ENCODE measurements at regions not wholly inside any gene's neighbourhood (a gene's known extent, or its start where the extent isn't known, plus 50 kb on each side); places are given as distances from the start of the nearest gene placed in this dataset.

GRCh38 chr17:79539944-79540705, 70.7 kb downstream of the RBFOX3 start:
- no peak for DNase-seq

GRCh38 chr17:79538291-79538690, 72.6 kb downstream of the RBFOX3 start:
- no peak for DNase-seq

DNA sequence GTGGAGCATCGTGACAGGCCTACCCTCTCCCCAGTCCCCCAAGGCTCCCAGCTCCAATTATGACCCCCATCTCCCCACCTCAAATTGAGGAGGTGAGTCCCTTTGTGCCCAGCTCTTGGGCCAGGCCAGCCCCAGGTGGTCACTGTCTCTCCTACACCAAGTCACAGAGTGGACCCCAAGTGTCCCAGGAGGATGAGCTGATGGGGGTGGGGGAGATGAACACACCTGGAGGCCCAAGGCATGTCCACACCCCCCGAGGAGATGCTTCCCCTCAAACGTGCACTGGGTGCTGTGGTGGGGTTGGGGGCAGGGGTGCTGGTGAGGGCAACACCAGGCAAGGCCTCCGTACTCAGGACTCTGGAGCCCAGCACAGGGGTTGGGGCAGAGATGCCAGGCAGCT, 73.2 kb downstream of the RBFOX3 start:
- no peak for DNase-seq

DNA sequence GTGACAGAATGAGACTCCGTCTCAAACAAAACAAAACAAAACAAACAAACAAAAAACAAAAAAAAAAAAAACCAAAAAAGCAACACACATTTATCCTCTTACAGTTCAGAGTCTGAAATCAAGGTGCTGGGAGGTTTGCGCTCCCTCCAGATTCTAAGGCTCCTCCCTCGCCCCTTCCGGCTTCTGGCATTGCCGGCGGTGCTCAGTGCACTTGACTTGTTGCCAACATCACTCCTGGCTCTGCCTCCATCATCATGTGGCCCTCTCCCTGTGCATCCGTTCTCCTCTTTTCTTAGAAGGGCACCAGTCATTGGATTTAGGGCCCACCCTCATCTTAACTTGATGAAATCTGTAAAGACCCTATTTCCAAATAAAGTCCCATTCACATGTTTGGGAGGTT, 73.8 kb downstream of the RBFOX3 start:
- no peak for DNase-seq

DNA sequence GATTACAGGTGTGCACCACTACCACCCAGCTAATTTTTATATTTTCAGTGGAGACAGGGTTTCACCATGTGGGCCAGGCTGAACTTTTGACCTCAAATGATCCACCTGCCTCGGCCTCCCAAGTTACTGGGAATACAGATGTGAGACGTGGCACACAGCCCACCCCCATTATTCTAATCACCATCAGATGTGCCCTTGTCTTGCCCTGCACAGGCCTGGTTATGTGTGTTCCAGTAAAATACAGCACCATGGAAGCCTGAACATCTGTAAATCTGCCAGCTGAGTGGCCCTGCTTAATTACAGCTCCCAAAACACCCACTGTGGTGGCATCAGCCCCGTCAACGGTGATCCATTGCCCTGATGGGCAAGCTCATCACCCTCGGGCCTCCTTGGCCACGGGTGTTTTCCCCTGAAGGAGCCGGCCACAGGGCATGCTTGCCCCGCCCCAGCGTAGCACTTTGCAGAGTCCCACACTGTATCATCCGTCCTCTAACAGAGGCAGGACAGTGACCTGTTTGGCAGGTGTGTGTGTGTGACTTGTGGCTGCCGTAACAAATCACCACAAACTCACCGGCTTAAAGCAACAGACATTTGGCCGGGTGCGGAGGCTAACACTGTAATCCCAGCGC, 74.5 kb downstream of the RBFOX3 start:
- DNase-seq: no peak

DNA sequence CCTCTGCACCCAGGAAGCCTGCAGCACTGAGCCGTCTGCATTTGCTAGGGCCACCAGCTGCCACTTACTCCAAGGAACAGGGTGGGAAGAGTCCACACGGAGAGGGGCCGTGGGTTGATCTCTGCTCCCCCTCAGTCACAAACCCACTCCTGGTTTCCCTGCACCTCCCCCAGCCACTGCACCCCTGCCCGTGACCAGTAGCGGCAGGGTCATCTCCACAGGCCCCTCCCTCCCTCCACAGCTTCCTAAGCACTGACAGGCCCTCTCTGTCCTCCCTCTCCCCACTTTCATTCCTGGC, 75.2 kb downstream of the RBFOX3 start:
- no peak for DNase-seq

DNA sequence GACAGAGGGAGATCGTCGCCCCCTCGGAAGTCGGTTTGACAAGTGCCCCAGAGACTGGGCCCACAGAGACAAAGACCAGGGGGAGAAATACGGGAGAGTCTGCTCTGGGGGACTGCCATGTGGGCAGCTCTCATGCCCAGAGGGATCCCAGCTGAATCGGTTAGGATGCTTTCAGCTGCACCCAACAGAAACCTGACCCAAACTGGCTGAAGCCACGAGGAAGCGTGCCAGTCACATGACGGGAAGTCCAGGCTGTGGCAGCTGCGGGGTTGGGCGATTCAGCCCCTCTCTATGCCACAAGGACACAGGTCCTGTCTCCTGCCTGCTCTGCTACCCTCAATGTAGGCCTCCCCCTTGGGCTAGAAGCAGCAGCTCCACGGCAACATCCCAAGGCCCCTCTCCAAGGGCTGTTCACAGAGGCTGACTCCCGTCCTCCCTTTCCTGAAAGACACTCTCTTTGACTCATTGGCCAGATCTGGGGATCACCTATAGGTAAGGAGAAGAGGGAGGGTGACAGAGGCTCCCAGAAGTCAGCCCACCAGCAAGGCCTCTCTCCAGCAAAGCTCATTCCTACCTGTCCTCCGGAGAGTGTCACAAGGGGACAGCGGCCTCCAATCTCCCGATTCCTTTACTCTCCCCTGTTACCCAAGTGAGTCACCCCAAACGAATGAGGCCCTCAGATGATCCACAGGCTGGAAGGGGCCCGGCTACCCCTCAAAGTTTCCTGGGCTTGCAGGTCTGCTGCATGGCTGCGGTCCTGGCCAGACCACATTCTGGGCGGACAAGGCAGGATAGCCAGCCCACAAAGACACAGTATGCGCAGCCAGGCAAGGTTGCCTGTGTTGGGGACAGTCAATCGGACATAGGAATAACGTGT, 75.8 kb downstream of the RBFOX3 start:
- no peak for DNase-seq

DNA sequence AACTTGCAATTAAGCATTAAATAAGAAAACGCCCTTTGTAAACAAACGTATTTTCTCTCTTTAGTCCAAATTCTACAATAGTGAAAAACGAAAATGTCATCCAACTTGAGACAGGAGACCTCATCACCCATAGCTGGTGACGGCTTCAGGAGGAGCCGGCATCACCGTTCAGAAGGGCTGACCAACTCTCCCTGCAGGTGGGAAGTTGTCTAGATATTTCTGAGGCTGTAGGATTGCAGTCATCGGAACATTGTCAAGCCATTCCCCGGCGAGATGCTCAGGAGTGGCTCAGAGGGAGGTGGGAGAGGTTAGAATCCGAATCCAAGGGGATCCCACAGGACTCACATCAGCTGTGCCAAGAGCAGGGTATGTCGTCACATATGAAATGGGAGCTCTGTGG, 76.7 kb downstream of the RBFOX3 start:
- no peak for DNase-seq

DNA sequence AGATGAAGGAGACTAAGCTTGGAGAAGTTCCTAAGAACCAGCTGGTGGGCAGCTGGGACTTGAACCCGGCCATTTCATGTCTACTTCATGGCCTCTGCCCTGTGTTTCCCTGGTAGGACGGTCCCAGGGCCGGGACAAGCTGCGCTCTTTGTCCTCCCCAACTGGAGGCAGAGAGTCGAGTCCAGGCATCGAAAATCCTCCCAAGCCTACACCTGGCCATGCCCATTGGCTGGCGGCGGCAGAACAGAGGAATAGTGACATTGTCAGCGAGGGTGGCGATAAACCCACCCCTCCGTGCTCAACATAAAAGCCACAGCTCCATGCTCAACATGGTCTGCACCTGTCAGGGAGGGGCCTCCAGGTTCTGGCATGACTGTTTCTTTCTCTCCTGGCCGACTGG, 77.7 kb downstream of the RBFOX3 start:
- DNase-seq: no peak

DNA sequence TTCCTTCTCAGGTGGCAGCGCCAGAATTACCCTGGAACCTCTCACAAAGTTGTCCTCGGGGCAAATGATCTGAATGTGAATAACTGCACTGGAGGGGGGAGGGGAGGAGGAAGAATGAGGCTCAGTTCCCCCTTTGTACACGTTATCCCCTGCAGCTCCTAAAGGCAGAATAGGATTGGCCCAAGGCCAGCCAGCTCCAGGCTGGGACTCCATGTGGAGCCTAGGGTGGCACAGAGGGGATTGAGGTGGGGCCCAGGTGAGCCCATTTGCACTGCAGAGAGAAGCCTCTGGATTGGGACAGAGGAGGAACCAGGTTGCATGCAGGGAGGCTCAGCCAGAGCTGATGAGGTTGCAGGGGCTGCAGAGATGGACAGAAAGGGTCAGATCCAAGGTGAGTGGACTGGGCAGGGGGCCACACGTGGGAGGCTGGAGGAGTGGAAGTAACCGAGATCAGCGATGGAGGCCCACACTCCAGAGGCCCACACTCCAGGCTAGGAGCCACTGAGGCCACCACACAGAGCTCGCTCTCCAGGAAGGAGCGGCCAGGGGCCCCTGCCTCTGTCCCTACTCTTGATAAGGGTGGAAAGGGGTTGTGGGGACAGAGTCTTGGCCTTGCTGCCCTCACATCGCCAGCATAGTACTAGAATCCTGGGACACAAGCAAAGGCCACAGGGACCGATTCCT, 78.6 kb downstream of the RBFOX3 start:
- DNase-seq: no peak

- DNase-seq: no peak
Observed at GRCh38 chr17:79531191-79532095, 79.4 kb downstream of the RBFOX3 start.

DNA sequence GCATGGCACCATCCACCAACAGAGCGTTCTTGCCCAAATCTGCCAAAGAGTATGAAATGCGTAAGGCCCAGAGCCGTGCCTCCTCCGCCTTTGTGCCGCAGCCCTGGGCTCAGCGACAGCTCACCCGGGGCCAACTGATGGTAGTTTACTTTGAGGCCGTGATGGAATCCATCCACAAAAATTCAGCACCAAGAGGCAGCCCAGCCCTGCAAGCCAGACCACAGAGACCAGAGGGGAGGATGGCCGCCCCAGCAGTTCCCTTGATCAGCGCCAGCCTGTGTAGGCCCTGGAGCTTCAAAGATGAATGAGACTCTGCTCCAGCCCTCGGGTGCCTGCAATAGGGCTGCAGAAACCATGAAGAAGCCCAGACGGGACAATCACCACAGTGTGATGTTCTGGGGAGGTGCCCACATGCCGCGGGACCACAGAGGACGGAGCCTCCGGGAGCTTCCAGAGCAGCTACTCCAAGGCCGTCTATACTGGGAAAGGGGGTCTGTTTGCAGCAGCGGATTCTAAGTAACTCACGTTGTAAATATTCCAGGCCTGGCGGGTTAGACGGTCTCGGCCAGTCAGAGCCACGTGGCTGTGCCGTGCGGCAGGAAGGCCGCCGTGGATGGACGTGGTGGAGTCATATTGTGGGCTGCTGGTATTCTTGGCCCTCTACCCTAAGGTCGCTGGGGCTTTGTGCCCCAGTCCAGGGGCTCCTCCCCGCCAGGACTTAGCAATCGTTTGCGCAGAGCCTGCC, 80.3 kb downstream of the RBFOX3 start:
- DNase-seq: no peak

DNA sequence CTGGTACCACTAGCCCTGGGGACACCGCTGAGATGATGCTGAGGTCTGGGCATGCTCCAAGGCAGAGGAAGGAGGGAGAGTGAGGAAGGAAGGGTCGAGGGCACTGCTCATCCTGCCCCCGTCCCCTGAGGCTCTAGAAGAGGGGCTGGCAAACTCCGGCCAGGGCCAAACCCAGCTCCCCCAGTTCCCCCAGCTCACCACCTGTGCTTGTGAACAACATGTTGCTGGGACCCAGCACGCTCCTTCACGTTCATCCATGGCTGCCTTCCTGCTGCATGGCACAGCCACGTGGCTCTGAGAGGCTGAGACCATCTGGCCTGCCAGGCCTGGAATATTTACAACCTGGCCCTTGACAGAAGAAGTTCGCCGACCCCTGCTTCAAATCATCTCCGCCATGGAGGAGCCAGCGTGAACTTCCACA, 81.2 kb downstream of the RBFOX3 start:
- DNase-seq: no peak

DNA sequence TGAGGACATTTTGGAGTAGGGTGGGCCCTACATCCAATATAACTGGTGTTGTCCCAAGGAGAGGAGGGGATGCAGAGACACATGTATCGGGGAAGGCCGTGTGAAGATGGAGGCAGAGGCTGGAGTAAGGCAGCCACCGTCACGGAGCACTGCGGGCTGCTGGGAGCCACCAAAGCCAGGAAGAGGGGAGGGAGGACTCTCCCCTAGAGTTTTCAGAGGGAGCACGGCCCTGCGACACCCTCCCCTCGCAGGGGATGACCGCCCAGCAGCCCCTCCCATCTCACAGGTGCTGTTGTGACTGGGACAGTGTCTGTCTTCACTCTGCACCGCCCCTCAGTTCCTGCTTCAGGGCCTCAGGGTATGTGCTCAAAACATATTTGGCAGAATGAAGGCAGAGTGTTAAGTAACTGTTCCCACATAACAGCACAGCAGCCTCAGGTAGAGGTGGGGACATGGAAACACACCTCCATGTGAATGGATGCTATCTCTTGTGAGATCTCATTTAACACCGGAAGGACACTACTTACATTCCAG, 82.2 kb downstream of the RBFOX3 start:
- DNase-seq: no peak

DNA sequence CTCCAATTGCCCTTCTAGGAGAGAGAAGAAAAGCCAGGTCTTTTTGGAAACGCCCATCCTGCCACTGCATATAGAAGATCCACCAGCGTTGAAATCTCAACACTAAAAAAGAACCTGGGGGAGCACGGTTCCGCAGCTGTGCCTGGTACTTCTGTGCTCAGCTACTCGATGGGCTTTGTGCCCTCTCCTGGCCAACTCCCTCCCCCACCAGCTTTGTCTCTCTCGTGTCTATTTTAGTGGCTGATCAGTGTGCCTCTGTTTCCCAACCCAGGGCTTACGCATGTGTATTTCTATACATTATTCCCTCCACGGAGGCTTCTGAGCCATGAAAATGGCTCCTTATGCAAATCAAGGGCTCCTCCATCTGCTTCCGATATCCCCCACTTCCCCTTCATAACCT, 83.5 kb downstream of the RBFOX3 start:
- no peak for DNase-seq

GRCh38 chr17:79525793-79526677, 84.8 kb downstream of the RBFOX3 start:
- no peak for DNase-seq

DNA sequence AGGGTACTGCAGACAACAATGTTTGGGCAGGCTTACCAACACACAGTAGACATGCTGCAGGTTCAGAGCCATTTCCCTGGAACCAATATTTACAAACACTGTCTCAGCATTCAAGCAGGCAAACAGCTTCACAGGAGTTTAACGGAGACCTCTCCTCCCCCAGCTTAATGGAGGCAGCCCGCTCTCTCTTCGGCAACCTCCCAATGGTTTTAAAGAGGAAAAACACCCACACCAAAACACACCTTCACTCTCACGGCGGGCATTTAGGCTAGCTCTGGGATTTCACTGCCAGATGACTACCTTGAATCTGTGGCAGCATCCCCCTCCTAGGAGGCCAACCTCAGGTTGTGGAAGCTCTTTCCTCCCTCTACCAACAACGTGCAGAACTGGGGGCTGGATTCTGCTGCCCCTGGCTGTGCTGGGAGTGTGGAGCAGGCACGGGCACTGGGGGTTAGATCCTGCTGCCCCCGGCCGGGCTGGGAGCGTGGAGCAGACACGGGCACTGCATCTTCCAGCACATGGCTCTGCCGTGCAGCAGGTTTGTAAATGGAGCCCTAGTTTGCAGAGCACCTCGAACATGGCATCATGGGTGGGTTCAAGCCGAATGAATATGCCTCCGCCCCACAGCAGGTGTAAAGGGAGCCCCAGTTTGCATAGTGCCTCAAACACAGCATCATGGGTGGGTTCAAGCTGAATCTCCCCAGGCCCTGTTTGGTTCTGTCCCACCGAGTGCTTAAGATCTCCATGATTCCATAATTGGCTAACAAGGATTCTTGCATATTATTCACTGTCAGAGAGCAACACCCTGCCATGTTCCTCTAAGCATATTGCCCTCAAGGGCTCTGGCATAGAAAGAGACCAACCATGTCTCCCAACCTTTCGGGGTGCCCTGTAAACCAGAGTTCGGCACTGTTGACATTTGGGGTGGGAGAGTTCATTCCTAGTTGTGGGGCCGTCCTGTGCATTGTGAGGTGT, 86.4 kb downstream of the RBFOX3 start:
- no peak for DNase-seq

DNA sequence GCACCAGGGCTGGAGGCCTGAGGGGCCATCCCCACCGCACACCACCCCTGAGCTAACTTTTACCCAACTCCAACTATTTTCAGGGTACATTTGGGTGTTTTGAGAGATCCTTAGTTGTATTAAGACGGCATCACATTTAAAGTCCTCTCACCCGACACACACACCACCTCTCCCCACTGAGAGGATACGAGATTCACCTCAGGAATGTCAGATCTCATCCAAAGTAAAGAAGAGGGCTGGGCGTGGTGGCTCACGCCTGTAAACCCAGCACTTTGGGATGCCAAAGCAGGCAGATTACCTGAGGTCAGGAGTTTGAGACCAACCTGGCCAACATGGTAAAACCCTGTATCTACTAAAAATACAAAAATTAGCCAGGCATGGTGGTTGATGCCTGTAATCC, 88.4 kb downstream of the RBFOX3 start:
- DNase-seq: no peak

DNA sequence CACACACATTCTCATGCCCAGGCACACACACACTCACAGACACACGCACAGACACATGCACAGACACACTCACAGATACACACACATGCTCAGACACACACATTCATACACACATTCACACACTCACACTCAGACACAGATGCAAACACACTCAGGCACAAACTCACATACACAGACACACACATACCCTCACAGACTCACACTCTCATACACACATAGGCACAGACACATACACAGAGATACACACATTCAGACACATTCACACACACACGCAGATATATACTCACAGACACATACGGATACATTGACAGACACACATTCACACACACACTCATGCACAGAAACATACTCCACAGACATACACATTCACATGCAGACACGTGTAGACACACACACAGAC, 89.6 kb downstream of the RBFOX3 start:
- no peak for DNase-seq
